ENCODE measurements at regions not wholly inside any gene's neighbourhood (a gene's known extent, or its start where the extent isn't known, plus 50 kb on each side); places are given as distances from the start of the nearest gene placed in this dataset.

GRCh38 chr10:106311590-106311989, 852.9 kb downstream of the SORCS1 start:
- peaks cover 0 to 4% (median 2%) of the 10 kb centered on the region in 4 experiments; a peak in 2 of 7 replicates for H3K4me1 ChIP-seq (replicated peaks in 1 of 4; ENCODE audit: control insufficient read depth in 3 of 4, insufficient read depth in 4 of 4, low read length in 3 of 4)
- no peak overlapping the region for H2BK12ac ChIP-seq (ENCODE audit: low read depth, low read length)
- no peak overlapping the region for H4K5ac ChIP-seq (ENCODE audit: insufficient read length, low read depth, low read length)
- H3K56ac ChIP-seq (replicated peaks; ENCODE audit: insufficient read length, low read depth, low read length): no peak overlapping the region
- no peaks in the 10 kb centered on the region for H3K9me3 ChIP-seq (ENCODE audit: insufficient read depth in 2 of 2, low read depth in 1 of 2, low read length in 1 of 2)
- TF ChIP-seq JUND (IDR thresholded peaks at IDR 0.05; ENCODE audit: low read length): no peak
- TF ChIP-seq BRCA1 (IDR thresholded peaks at IDR 0.05; ENCODE audit: low read depth, low read length): no peak
- no peak for TF ChIP-seq SIN3A (conservative IDR thresholded peaks at IDR 0.05 in 1 of 2, IDR thresholded peaks at IDR 0.05 in 1 of 2; ENCODE audit: low read depth in 1 of 2, low read length in 2 of 2)
- TF ChIP-seq FOSL1 (IDR thresholded peaks at IDR 0.05; ENCODE audit: insufficient read depth, low read depth, low read length): no peak
- TF ChIP-seq CBX5 (IDR thresholded peaks at IDR 0.05; ENCODE audit: low read depth, low read length): no peak
- H3K79me1 ChIP-seq (ENCODE audit: low read depth, low read length): no peaks in the 10 kb centered on the region
- H3K23ac ChIP-seq (ENCODE audit: insufficient read length): no peak overlapping the region
- no peak overlapping the region for H2BK120ac ChIP-seq (replicated peaks; ENCODE audit: low read depth, low read length)
- H3K18ac ChIP-seq (ENCODE audit: extremely low read depth, low read length): no peak overlapping the region
- no peaks in the 10 kb centered on the region for H3K27me3 ChIP-seq (replicated peaks in 1 of 4; ENCODE audit: control insufficient read depth in 3 of 4, extremely low read depth in 1 of 4, insufficient read depth in 3 of 4, low read length in 3 of 4)
- H2AFZ ChIP-seq (ENCODE audit: low read length): no peak overlapping the region
- ChIA-PET POLR2A (ENCODE audit: partially characterized antibody) (no interaction called here), CTCF (ENCODE audit: partially characterized antibody) (no interaction called here)
- H3K14ac ChIP-seq (ENCODE audit: insufficient read length): no peak overlapping the region
- H3K27ac ChIP-seq (ENCODE audit: low read depth, low read length): no peak overlapping the region
- no peak overlapping the region for H4K91ac ChIP-seq (replicated peaks; ENCODE audit: insufficient read length, low read length)
- no peak overlapping the region for H2BK15ac ChIP-seq (ENCODE audit: low read length)
- no peak overlapping the region for H3K9ac ChIP-seq (replicated peaks in 1 of 4; ENCODE audit: extremely low read depth in 1 of 4, low read depth in 3 of 4, low read length in 3 of 4)
- no peaks in the 10 kb centered on the region for H3K23me2 ChIP-seq (ENCODE audit: low read depth, low read length)
- FAIRE-seq (no peak), DNase-seq (ENCODE audit: low read depth in 1 of 2, low spot score in 2 of 2) (no peak)
- H3K36me3 ChIP-seq (ENCODE audit: control insufficient read depth in 2 of 4, insufficient read depth in 4 of 4, low read length in 3 of 4): no peaks in the 10 kb centered on the region
- no peak overlapping the region for H2AK5ac ChIP-seq (ENCODE audit: low read depth, low read length)
- no peak overlapping the region for H3K4me3 ChIP-seq (ENCODE audit: extremely low read depth in 1 of 4, insufficient read depth in 2 of 4, low read depth in 3 of 4, low read length in 4 of 4)
- no peak overlapping the region for H3K4me2 ChIP-seq (ENCODE audit: insufficient read depth in 1 of 2, low read depth in 2 of 2, low read length in 2 of 2)
- H3K79me2 ChIP-seq (ENCODE audit: control insufficient read depth in 1 of 2, insufficient read depth in 2 of 2, low read length in 2 of 2): no peaks in the 10 kb centered on the region
- H4K8ac ChIP-seq (ENCODE audit: extremely low read depth, insufficient read depth, low read length): no peak overlapping the region
- 94% methylated on average over 4 of the region's 4 CpGs; no CpG with 5 or more reads in 1 of the 2 experiments for WGBS, 2 experiments (ENCODE audit: extremely low coverage in 1 of 2, insufficient coverage in 1 of 2, insufficient read length in 1 of 2, insufficient replicate concordance in 2 of 2, low coverage in 1 of 2, low lambda C conversion rate in 2 of 2, missing lambda C conversion rate in 1 of 2)
- H2BK20ac ChIP-seq (ENCODE audit: low read length): no peak overlapping the region
- no peak overlapping the region for H3K4ac ChIP-seq (replicated peaks; ENCODE audit: insufficient read length, low read depth, low read length)
- no peak overlapping the region for H2BK5ac ChIP-seq (ENCODE audit: low read depth, low read length)
- H4K20me1 ChIP-seq (replicated peaks in 1 of 2; ENCODE audit: control insufficient read depth in 1 of 2, insufficient read depth in 2 of 2, low read length in 2 of 2): no peaks in the 10 kb centered on the region
